ENCODE measurements at regions not wholly inside any gene's neighbourhood (a gene's known extent, or its start where the extent isn't known, plus 50 kb on each side); places are given as distances from the start of the nearest gene placed in this dataset.

DNA sequence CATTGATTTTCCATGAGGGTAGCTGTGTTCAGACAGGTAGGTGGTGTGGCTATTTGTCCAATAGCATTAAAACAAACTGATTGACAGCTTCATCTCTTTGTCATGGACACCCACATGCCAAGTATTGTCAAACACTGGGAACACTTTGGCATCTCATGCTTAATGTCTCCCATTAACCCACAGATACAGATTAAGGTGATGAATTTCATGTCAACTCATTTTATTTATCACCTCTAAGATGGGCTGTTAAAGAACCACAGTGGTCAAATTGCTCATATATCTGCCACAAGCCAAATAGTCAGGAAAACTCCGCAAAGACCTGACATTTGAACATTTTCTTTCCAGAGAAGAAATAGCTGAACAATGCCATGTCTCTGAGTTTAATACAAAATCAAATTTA is 139.1 kb upstream of the SPTLC3 start:
- TF ChIP-seq, protein P1, sequence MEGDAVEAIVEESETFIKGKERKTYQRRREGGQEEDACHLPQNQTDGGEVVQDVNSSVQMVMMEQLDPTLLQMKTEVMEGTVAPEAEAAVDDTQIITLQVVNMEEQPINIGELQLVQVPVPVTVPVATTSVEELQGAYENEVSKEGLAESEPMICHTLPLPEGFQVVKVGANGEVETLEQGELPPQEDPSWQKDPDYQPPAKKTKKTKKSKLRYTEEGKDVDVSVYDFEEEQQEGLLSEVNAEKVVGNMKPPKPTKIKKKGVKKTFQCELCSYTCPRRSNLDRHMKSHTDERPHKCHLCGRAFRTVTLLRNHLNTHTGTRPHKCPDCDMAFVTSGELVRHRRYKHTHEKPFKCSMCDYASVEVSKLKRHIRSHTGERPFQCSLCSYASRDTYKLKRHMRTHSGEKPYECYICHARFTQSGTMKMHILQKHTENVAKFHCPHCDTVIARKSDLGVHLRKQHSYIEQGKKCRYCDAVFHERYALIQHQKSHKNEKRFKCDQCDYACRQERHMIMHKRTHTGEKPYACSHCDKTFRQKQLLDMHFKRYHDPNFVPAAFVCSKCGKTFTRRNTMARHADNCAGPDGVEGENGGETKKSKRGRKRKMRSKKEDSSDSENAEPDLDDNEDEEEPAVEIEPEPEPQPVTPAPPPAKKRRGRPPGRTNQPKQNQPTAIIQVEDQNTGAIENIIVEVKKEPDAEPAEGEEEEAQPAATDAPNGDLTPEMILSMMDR (IDR thresholded peaks at IDR 0.05 in 4 of 5, conservative IDR thresholded peaks at IDR 0.05 in 1 of 5) = no peak
- TF ChIP-seq POLR2A (IDR thresholded peaks at IDR 0.05) = no peak
